ENCODE measurements at regions not wholly inside any gene's neighbourhood (a gene's known extent, or its start where the extent isn't known, plus 50 kb on each side); places are given as distances from the start of the nearest gene placed in this dataset.
"Not testable (repeated sequence)": the region's sequence is repeated elsewhere in the genome, so short reads cannot be mapped to it uniquely, and the experiment has no call there.

- no peaks in the 10 kb centered on the region for H4K20me1 ChIP-seq (ENCODE audit: low read depth, low read length)
- no peak overlapping the region for H3K27ac ChIP-seq (ENCODE audit: low read depth, low read length)
- TF ChIP-seq EZH2phosphoT487 (conservative IDR thresholded peaks at IDR 0.05; ENCODE audit: low read length) (no peak), CTCF (IDR thresholded peaks at IDR 0.05; ENCODE audit: insufficient read depth, low read length, poor library complexity, severe bottlenecking) (no peak)
- H3K4me2 ChIP-seq (ENCODE audit: low read depth, low read length, poor library complexity, severe bottlenecking): no peak overlapping the region
- no peaks in the 10 kb centered on the region for H3K27me3 ChIP-seq (ENCODE audit: low read length)
- no peak overlapping the region for H2AFZ ChIP-seq (ENCODE audit: low read depth, low read length, severe bottlenecking)
- no peak overlapping the region for H3K4me3 ChIP-seq (ENCODE audit: insufficient read depth, low read length, poor library complexity, severe bottlenecking)
- H3F3A ChIP-seq (ENCODE audit: insufficient read depth): no peaks in the 10 kb centered on the region
- no peaks in the 10 kb centered on the region for H3K79me2 ChIP-seq (ENCODE audit: insufficient read depth, low read length)
- H3K9me3 ChIP-seq (ENCODE audit: insufficient read depth, low read length): no peaks in the 10 kb centered on the region
- no peaks in the 10 kb centered on the region for H3K9me2 ChIP-seq (replicated peaks; ENCODE audit: insufficient read depth, low read length)
- no peak overlapping the region for H3K9ac ChIP-seq (ENCODE audit: low read length)
- no peaks in the 10 kb centered on the region for H3K36me3 ChIP-seq (ENCODE audit: low read length)
These were observed 336.3 kb downstream of the BMP4 start for GRCh38 chr14:53620317-53620716.

GRCh38 chr14:53619691-53620231 lies 336.9 kb downstream of the BMP4 start:
- H3K4me3 ChIP-seq (ENCODE audit: insufficient read depth, low read length, poor library complexity, severe bottlenecking): no peak overlapping the region
- no peak overlapping the region for H3K27ac ChIP-seq (ENCODE audit: low read depth, low read length)
- no peaks in the 10 kb centered on the region for H3K27me3 ChIP-seq (ENCODE audit: low read length)
- no peak overlapping the region for H2AFZ ChIP-seq (ENCODE audit: low read depth, low read length, severe bottlenecking)
- H3F3A ChIP-seq (ENCODE audit: insufficient read depth): no peaks in the 10 kb centered on the region
- no peak overlapping the region for H3K9ac ChIP-seq (ENCODE audit: low read length)
- H3K9me2 ChIP-seq (replicated peaks; ENCODE audit: insufficient read depth, low read length): no peaks in the 10 kb centered on the region
- H3K4me2 ChIP-seq (ENCODE audit: low read depth, low read length, poor library complexity, severe bottlenecking): no peak overlapping the region
- no peaks in the 10 kb centered on the region for H3K36me3 ChIP-seq (ENCODE audit: low read length)
- H3K9me3 ChIP-seq (ENCODE audit: insufficient read depth, low read length): no peaks in the 10 kb centered on the region
- H3K79me2 ChIP-seq (ENCODE audit: insufficient read depth, low read length): no peaks in the 10 kb centered on the region
- no peak for TF ChIP-seq CTCF (IDR thresholded peaks at IDR 0.05; ENCODE audit: insufficient read depth, low read length, poor library complexity, severe bottlenecking)
- H4K20me1 ChIP-seq (ENCODE audit: low read depth, low read length): no peaks in the 10 kb centered on the region

DNA sequence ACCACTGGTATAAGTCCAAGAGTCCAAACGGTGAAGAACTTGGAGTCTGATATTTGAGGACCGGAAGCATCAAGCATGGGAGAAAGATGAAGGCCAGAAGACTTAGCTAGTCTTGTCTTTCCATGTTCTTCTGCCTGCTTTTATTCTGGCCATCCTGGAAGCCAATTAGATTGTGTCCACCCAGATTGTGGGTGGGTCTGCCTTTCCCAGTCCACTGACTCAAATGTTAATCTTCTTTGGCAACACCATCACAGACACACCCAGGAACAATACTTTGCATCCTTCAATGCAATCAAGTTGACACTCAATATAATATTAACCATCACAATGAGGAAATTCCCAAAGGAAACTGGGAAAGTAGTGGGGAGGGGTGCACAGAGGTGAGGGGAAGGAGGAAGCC lies 340.1 kb downstream of the BMP4 start:
- not testable (repeated sequence) for H4K20me1 ChIP-seq (ENCODE audit: low read depth, low read length); H3K27ac ChIP-seq (ENCODE audit: low read depth, low read length); H3K36me3 ChIP-seq (ENCODE audit: low read length); H3K4me2 ChIP-seq (ENCODE audit: low read depth, low read length, poor library complexity, severe bottlenecking); H3K79me2 ChIP-seq (ENCODE audit: insufficient read depth, low read length); H3K27me3 ChIP-seq (ENCODE audit: low read length); H2AFZ ChIP-seq (ENCODE audit: low read depth, low read length, severe bottlenecking); H3K9ac ChIP-seq (ENCODE audit: low read length); H3K9me2 ChIP-seq (replicated peaks; ENCODE audit: insufficient read depth, low read length); H3K9me3 ChIP-seq (ENCODE audit: insufficient read depth, low read length); H3K4me3 ChIP-seq (ENCODE audit: insufficient read depth, low read length, poor library complexity, severe bottlenecking)
- peaks cover 15% of the 10 kb centered on the region; the same call in 1 of the 2 replicates for H3F3A ChIP-seq (ENCODE audit: insufficient read depth)

- no peaks in the 10 kb centered on the region for H3K9me3 ChIP-seq (ENCODE audit: insufficient read depth, low read length)
- no peaks in the 10 kb centered on the region for H3K36me3 ChIP-seq (ENCODE audit: low read length)
- H2AFZ ChIP-seq (ENCODE audit: low read depth, low read length, severe bottlenecking): no peak overlapping the region
- H3K27me3 ChIP-seq (ENCODE audit: low read length): no peaks in the 10 kb centered on the region
- peaks cover 15% of the 10 kb centered on the region; the same call in 1 of the 2 replicates for H3F3A ChIP-seq (ENCODE audit: insufficient read depth)
- no peak for TF ChIP-seq EZH2phosphoT487 (conservative IDR thresholded peaks at IDR 0.05; ENCODE audit: low read length)
- no peak for TF ChIP-seq CTCF (IDR thresholded peaks at IDR 0.05; ENCODE audit: insufficient read depth, low read length, poor library complexity, severe bottlenecking)
- H3K27ac ChIP-seq (ENCODE audit: low read depth, low read length): no peak overlapping the region
- H3K4me2 ChIP-seq (ENCODE audit: low read depth, low read length, poor library complexity, severe bottlenecking): no peak overlapping the region
- H3K79me2 ChIP-seq (ENCODE audit: insufficient read depth, low read length): no peaks in the 10 kb centered on the region
- no peak overlapping the region for H3K4me3 ChIP-seq (ENCODE audit: insufficient read depth, low read length, poor library complexity, severe bottlenecking)
- H4K20me1 ChIP-seq (ENCODE audit: low read depth, low read length): no peaks in the 10 kb centered on the region
- H3K9me2 ChIP-seq (replicated peaks; ENCODE audit: insufficient read depth, low read length): no peaks in the 10 kb centered on the region
- H3K9ac ChIP-seq (ENCODE audit: low read length): no peak overlapping the region
These were observed 341.4 kb downstream of the BMP4 start for GRCh38 chr14:53615252-53615651.

Data from SU-DHL-6 (cell line).